NOMO-1 (cell line): ENCODE measurements at regions not wholly inside any gene's neighbourhood (a gene's known extent, or its start where the extent isn't known, plus 50 kb on each side); places are given as distances from the start of the nearest gene placed in this dataset.
A peak's percentile ranks its signal among the peaks of the same experiment; 100 is the strongest.

Experiments
- DNase-seq, 2 experiments: peaks; one replicate each; lab custom pipeline; 2025; ENCODE audit not compliant: unreplicated experiment in 2 of 2; lab: John Stamatoyannopoulos, UW

GRCh38 chr11:119891055-119891768, 162.2 kb upstream of the NECTIN1 start:
- peak in 1 of 2 experiments; percentile 30 for DNase-seq

GRCh38 chr11:119890466-119890865, 161.5 kb upstream of the NECTIN1 start:
- DNase-seq = no peak

GRCh38 chr11:119889728-119890280, 160.8 kb upstream of the NECTIN1 start:
- DNase-seq = no peak

GRCh38 chr11:119889111-119889510, 160.1 kb upstream of the NECTIN1 start:
- DNase-seq = no peak

GRCh38 chr11:119888119-119888518, 159.1 kb upstream of the NECTIN1 start:
- DNase-seq = peak; percentile 1 to 5

- no peak for DNase-seq
Observed at GRCh38 chr11:119886667-119887230, 157.7 kb upstream of the NECTIN1 start.

GRCh38 chr11:119885861-119886567, 157.0 kb upstream of the NECTIN1 start:
- DNase-seq = no peak

GRCh38 chr11:119885067-119885466, 156.1 kb upstream of the NECTIN1 start:
- no peak for DNase-seq

GRCh38 chr11:119882316-119882715, 153.3 kb upstream of the NECTIN1 start:
- no peak for DNase-seq

GRCh38 chr11:119880873-119881272, 151.9 kb upstream of the NECTIN1 start:
- DNase-seq = no peak

GRCh38 chr11:119880143-119880542, 151.1 kb upstream of the NECTIN1 start:
- DNase-seq = no peak

GRCh38 chr11:119878990-119879389, 150.0 kb upstream of the NECTIN1 start:
- DNase-seq = peak in 1 of 2 experiments; percentile 6

GRCh38 chr11:119876841-119877240, 147.8 kb upstream of the NECTIN1 start:
- DNase-seq = no peak

- no peak for DNase-seq
Observed at GRCh38 chr11:119875841-119876600, 147.0 kb upstream of the NECTIN1 start.

- DNase-seq = no peak
Observed at GRCh38 chr11:119874660-119875238, 145.7 kb upstream of the NECTIN1 start.

GRCh38 chr11:119873761-119874421, 144.9 kb upstream of the NECTIN1 start:
- no peak for DNase-seq

GRCh38 chr11:119872611-119873310, 143.8 kb upstream of the NECTIN1 start:
- DNase-seq = no peak

GRCh38 chr11:119865661-119866156, 136.7 kb upstream of the NECTIN1 start:
- DNase-seq = no peak

- DNase-seq = no peak
Observed at GRCh38 chr11:119864836-119865235, 135.8 kb upstream of the NECTIN1 start.
